Astrocyte of the cerebellum (primary cell): ENCODE measurements at regions not wholly inside any gene's neighbourhood (a gene's known extent, or its start where the extent isn't known, plus 50 kb on each side); places are given as distances from the start of the nearest gene placed in this dataset.

Experiments
- DNase-seq: peaks from one replicate; pipeline ENCODE4 v3.0.0-alpha.2; 2011; ENCODE audit warnings: low read depth
- H3K4me3 ChIP-seq: 2 replicates; pipeline ENCODE4 v1.5.1; 2011; ENCODE audit warnings: mild to moderate bottlenecking, low read depth, low read length, moderate library complexity
- CTCF ChIP-seq: IDR thresholded peaks from 2 replicates; pipeline ENCODE4 v1.5.1; 2012; ENCODE audit warnings: low read length, low read depth, moderate library complexity, mild to moderate bottlenecking; ENCODE audit errors: missing control alignments
- in situ Hi-C: cut with HindIII; loops from 2 replicates; pipeline ENCODE4 v1.10.0; 2017; ENCODE audit warnings: low sequenced_read_pairs

- TF ChIP-seq CTCF: no peak
- H3K4me3 ChIP-seq: no peak overlapping the region
- DNase-seq: no peak
- in situ Hi-C loops: no loop called here
Measured at GRCh38 chr15:31263751-31264558, 62.7 kb upstream of the KLF13 start.

DNA sequence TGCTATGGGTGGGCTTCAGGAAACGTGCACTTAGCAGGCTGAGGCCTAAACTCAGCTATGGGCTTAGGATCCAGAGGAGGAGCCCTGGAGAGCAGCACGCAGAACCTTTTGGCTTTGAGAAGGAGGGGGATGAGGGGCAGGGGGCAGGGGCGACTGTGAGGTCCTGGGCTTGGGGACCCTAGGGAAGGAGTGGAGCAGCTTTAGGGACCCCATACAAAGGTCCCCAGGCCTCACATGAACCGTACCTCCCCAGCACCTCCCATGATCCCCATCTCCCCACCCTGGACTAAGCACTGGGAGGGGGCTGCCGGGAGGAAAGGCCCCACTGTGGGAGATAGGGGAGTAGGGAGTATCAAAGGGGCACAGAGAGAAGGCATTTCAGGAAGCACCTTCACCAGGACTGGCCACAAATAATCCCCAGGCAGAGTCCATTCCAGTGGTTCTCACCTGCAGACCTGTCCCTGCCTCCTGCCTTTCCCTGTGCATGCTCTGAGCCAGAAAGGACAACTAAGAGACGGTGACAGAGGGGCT lies 62.0 kb upstream of the KLF13 start:
- in situ Hi-C loops: no loop called here
- TF ChIP-seq CTCF: no peak
- no peak overlapping the region for H3K4me3 ChIP-seq
- no peak for DNase-seq

DNA sequence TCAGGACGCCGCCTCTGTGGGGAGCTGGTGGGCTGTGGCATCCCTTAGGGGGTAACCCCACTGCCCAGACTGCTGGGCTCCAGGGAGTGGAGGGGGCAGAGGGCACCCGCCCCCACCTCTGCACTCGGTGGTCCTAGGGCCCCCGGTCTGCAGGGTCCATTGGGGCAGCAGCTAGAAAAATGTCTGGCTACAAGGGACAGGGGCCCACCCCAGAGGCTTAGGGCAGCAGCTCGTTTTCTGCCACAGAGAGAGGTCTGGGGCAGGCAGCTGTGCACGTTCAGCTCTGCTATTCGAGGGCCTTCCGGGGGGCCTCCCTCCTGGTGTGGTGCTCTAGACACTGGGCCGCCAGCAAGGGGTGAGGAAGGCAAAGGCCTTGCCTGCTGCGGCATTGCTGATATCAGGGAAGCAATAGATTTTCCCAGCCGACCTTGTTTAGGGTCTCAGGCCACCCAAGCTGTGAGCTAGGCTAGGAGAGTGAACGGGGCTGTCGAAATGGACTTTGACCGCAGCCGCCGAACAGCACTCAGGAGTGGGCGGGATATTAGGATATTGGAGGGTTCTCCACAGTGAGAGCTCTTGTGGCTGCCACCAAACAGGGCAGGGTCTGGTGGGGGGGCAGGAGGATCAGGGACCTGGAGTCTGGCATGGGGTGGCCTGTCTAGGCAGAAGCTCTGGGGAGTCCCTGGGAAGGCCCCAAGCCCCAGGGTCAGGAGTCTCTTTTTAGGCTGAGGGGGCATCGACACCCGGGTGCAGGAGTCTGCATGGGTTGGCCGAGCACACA lies 61.4 kb upstream of the KLF13 start:
- H3K4me3 ChIP-seq: no peak overlapping the region
- DNase-seq: no peak
- in situ Hi-C loops: no loop called here
- TF ChIP-seq CTCF: no peak

DNA sequence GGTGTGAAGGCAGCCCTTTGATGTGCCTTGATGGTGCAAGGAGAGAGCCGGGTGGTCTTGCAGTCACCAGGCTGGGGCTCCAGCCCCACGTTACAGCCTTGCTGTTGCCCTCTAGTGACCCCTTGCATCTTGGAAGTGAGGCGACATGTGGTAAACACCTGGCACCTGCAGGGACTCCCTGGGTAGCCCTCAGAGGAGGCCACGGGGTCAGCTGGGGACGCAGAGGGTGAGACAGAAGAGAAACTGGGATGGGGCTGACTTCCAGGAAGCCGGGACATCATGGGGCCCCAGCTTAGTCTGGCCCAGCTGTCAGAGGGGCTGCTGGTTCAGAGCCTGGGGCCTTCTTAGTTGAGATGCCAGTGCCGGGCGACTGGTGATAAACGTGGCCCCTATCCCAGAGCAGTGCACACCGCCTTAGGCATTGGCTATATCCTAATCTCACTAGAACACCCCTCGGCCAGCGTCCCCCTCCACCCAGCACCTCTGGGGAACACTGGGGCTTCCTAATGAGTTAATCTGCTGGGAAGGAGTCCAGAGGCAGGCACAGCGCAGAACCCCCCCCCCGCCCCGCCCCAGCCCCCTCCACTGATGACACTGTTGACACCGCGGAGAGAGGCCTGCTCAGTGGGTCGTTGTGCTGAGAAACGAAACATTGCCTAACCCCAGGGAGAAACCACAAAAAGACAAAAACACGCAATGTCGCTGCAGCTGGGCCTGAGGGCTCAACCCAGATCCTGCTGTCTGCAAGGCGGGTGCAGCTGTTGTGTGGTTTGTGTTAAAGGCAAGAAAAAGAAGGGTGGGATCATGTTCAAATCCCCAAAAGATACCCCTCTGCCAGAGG lies 60.5 kb upstream of the KLF13 start:
- no peak for TF ChIP-seq CTCF
- H3K4me3 ChIP-seq: no peak overlapping the region
- no peak for DNase-seq
- in situ Hi-C loops: no loop called here

GRCh38 chr15:31266712-31267111 lies 59.9 kb upstream of the KLF13 start:
- no peak overlapping the region for H3K4me3 ChIP-seq
- TF ChIP-seq CTCF: no peak
- DNase-seq: no peak
- in situ Hi-C loops: no loop called here
